Left cardiac atrium (tissue), 4 donors: ENCODE measurements at regions not wholly inside any gene's neighbourhood (a gene's known extent, or its start where the extent isn't known, plus 50 kb on each side); places are given as distances from the start of the nearest gene placed in this dataset.
"Not testable (repeated sequence)": the region's sequence is repeated elsewhere in the genome, so short reads cannot be mapped to it uniquely, and the experiment has no call there.

Experiments
- ATAC-seq, 2 donors: fragments of 200-7000 bp; cut with Tn5 transposase; one replicate each; pipeline ENCODE4 v1.9.1; 2020; ENCODE audit warnings: mild to moderate bottlenecking in 2 of 2, moderate library complexity in 2 of 2
- DNase-seq: peaks from one replicate; pipeline ENCODE4 v3.0.0-alpha.2; 2020
- intact Hi-C, 2 donors: fragments of 100-400 bp; cut with DNase I; formaldehyde crosslinking; loops; one replicate each; pipeline versions ENCODE4 v1.14.1 to v1.15.1; 2022 to 2023
- donor health status: DM: no; HTN: yes; CAD: no.
- donor health status: DM: no; HTN: yes; CAD: no; lungs with severe emphysema.
- donor health status: DM: yes; HTN: yes; CAD: no.
- donor health status: Dilated cardiomyopathy.

- intact Hi-C loops, ATAC-seq, DNase-seq: not testable (repeated sequence)
These were observed 1441.6 kb upstream of the ACO1 start for GRCh38 chr9:30942852-30943251.

GRCh38 chr9:30943446-30944224 is 1440.8 kb upstream of the ACO1 start:
- DNase-seq (no peak), ATAC-seq (no peak)
- intact Hi-C loops = no loop called here

GRCh38 chr9:30944225-30944569 is 1440.2 kb upstream of the ACO1 start:
- DNase-seq (no peak), ATAC-seq (no peak)
- intact Hi-C loops = no loop called here

GRCh38 chr9:30944741-30945280 is 1439.6 kb upstream of the ACO1 start:
- ATAC-seq (no peak), DNase-seq (no peak)
- intact Hi-C loops = no loop called here

- ATAC-seq (no peak), DNase-seq (no peak)
- intact Hi-C loops = no loop called here
These were observed 1420.1 kb upstream of the ACO1 start for GRCh38 chr9:30964332-30964731.

GRCh38 chr9:30967476-30967875 is 1417.0 kb upstream of the ACO1 start:
- ATAC-seq (no peak), DNase-seq (no peak)
- intact Hi-C loops = no loop called here

GRCh38 chr9:30970186-30970585 is 1414.3 kb upstream of the ACO1 start:
- no peak for ATAC-seq
- intact Hi-C loops = no loop called here

GRCh38 chr9:30970812-30971211 is 1413.6 kb upstream of the ACO1 start:
- no peak for ATAC-seq
- no peak for DNase-seq
- intact Hi-C loops = no loop called here

More at GRCh38 chr9:30970186-30970585, 1414.3 kb upstream of the ACO1 start:
- DNase-seq = no peak

- intact Hi-C loops = no loop called here
- DNase-seq = no peak
- ATAC-seq = no peak
These were observed 1411.8 kb upstream of the ACO1 start for GRCh38 chr9:30972654-30973053.

- no peak for DNase-seq
- ATAC-seq = no peak
- intact Hi-C loops = no loop called here
These were observed 1406.5 kb upstream of the ACO1 start for GRCh38 chr9:30977965-30978364.

- intact Hi-C loops = no loop called here
- ATAC-seq (no peak), DNase-seq (no peak)
These were observed 1402.1 kb upstream of the ACO1 start for GRCh38 chr9:30982301-30982700.

GRCh38 chr9:30995956-30996738 is 1388.3 kb upstream of the ACO1 start:
- DNase-seq = no peak

GRCh38 chr9:30996761-30997160 is 1387.7 kb upstream of the ACO1 start:
- ATAC-seq = no peak
- no peak for DNase-seq
- intact Hi-C loops = no loop called here

More at GRCh38 chr9:30995956-30996738, 1388.3 kb upstream of the ACO1 start:
- ATAC-seq = no peak
- intact Hi-C loops = no loop called here

- DNase-seq (no peak), ATAC-seq (no peak)
- intact Hi-C loops = no loop called here
These were observed 1387.2 kb upstream of the ACO1 start for GRCh38 chr9:30997291-30997690.

GRCh38 chr9:31005086-31005665 is 1379.3 kb upstream of the ACO1 start:
- ATAC-seq = no peak
- no peak for DNase-seq
- intact Hi-C loops = no loop called here

GRCh38 chr9:31013371-31013770 is 1371.1 kb upstream of the ACO1 start:
- ATAC-seq = no peak
- DNase-seq = no peak
- intact Hi-C loops = no loop called here

GRCh38 chr9:31023847-31024246 is 1360.6 kb upstream of the ACO1 start:
- ATAC-seq (no peak), DNase-seq (no peak)
- intact Hi-C loops = no loop called here

GRCh38 chr9:31027678-31028077 is 1356.8 kb upstream of the ACO1 start:
- intact Hi-C loops = no loop called here
- no peak for DNase-seq
- no peak for ATAC-seq

- ATAC-seq (no peak), DNase-seq (no peak)
- intact Hi-C loops = no loop called here
These were observed 1356.3 kb upstream of the ACO1 start for GRCh38 chr9:31028137-31028536.

- intact Hi-C loops = no loop called here
- ATAC-seq (no peak), DNase-seq (no peak)
These were observed 1353.7 kb upstream of the ACO1 start for GRCh38 chr9:31030741-31031202.
